Stimulated activated CD4-positive, alpha-beta T cell treated with anti-CD3 and anti-CD28 coated beads, Interleukin-2, amount 100 ng/mL, for 24 hours (primary cell): ENCODE measurements at regions not wholly inside any gene's neighbourhood (a gene's known extent, or its start where the extent isn't known, plus 50 kb on each side); places are given as distances from the start of the nearest gene placed in this dataset.

Source experiments
- DNase-seq, 2 donors: peaks; one replicate each; pipeline ENCODE4 v3.0.0-alpha.2; 2020

- DNase-seq, result no peak
These were observed 905.6 kb downstream of the SOCS6 start for GRCh38 chr18:71194438-71194837.

- no peak for DNase-seq
These were observed 900.7 kb downstream of the SOCS6 start for GRCh38 chr18:71189581-71189980.

- DNase-seq, result no peak
These were observed 879.8 kb downstream of the SOCS6 start for GRCh38 chr18:71168557-71169145.

- DNase-seq, result no peak
These were observed 847.6 kb downstream of the SOCS6 start for GRCh38 chr18:71136487-71136886.

- DNase-seq, result no peak
These were observed 845.3 kb downstream of the SOCS6 start for GRCh38 chr18:71134122-71134521.

- DNase-seq, result no peak
These were observed 843.1 kb downstream of the SOCS6 start for GRCh38 chr18:71131918-71132317.

- DNase-seq, result no peak
These were observed 841.5 kb downstream of the SOCS6 start for GRCh38 chr18:71130351-71130750.

GRCh38 chr18:71125581-71125980, 836.7 kb downstream of the SOCS6 start:
- DNase-seq, result no peak

GRCh38 chr18:71116535-71116934, 827.7 kb downstream of the SOCS6 start:
- DNase-seq, result no peak

GRCh38 chr18:71115261-71115660, 826.4 kb downstream of the SOCS6 start:
- DNase-seq, result no peak

- no peak for DNase-seq
These were observed 825.8 kb downstream of the SOCS6 start for GRCh38 chr18:71114550-71115210.

- DNase-seq, result no peak
These were observed 818.4 kb downstream of the SOCS6 start for GRCh38 chr18:71107244-71107643.

GRCh38 chr18:71106701-71107100, 817.9 kb downstream of the SOCS6 start:
- no peak for DNase-seq

GRCh38 chr18:71105994-71106546, 817.2 kb downstream of the SOCS6 start:
- DNase-seq, result no peak

- no peak for DNase-seq
These were observed 816.4 kb downstream of the SOCS6 start for GRCh38 chr18:71105078-71105819.

- DNase-seq, result no peak
These were observed 790.8 kb downstream of the SOCS6 start for GRCh38 chr18:71079606-71080005.

GRCh38 chr18:71077451-71077850, 788.6 kb downstream of the SOCS6 start:
- no peak for DNase-seq

GRCh38 chr18:71075147-71075546, 786.3 kb downstream of the SOCS6 start:
- no peak for DNase-seq

- DNase-seq, result no peak
These were observed 779.5 kb downstream of the SOCS6 start for GRCh38 chr18:71068338-71068737.

- DNase-seq, result no peak
These were observed 761.0 kb downstream of the SOCS6 start for GRCh38 chr18:71049893-71050292.

- no peak for DNase-seq
These were observed 759.0 kb downstream of the SOCS6 start for GRCh38 chr18:71047882-71048281.

GRCh38 chr18:71045331-71046065, 756.7 kb downstream of the SOCS6 start:
- DNase-seq, result no peak

GRCh38 chr18:71040161-71040560, 751.3 kb downstream of the SOCS6 start:
- no peak for DNase-seq
